ENCODE measurements at regions not wholly inside any gene's neighbourhood (a gene's known extent, or its start where the extent isn't known, plus 50 kb on each side); places are given as distances from the start of the nearest gene placed in this dataset.

GRCh38 chr5:33203931-33204330 is 236.8 kb upstream of the TARS1 start:
- TF ChIP-seq EGR1 (IDR thresholded peaks at IDR 0.05) (no peak), TEAD4 (IDR thresholded peaks at IDR 0.05) (no peak)

- TF ChIP-seq EP300 (IDR thresholded peaks at IDR 0.05; ENCODE audit: borderline replicate concordance) (no peak), ZBTB7A (IDR thresholded peaks at IDR 0.05; ENCODE audit: low read depth) (no peak), CEBPB (IDR thresholded peaks at IDR 0.05) (no peak), YY1 (IDR thresholded peaks at IDR 0.05; ENCODE audit: low read depth) (no peak), RAD21 (IDR thresholded peaks at IDR 0.05; ENCODE audit: low read depth) (no peak), USF1 (IDR thresholded peaks at IDR 0.05) (no peak), FOXM1 (IDR thresholded peaks at IDR 0.05; ENCODE audit: borderline replicate concordance, low read depth) (no peak), TCF12 (IDR thresholded peaks at IDR 0.05; ENCODE audit: low read depth) (no peak), NFIC (IDR thresholded peaks at IDR 0.05) (no peak), MAX (IDR thresholded peaks at IDR 0.05) (no peak), REST (IDR thresholded peaks at IDR 0.05; ENCODE audit: low read depth) (no peak), TAF1 (IDR thresholded peaks at IDR 0.05; ENCODE audit: low read depth) (no peak), TEAD4 (IDR thresholded peaks at IDR 0.05) (no peak), EGR1 (IDR thresholded peaks at IDR 0.05) (no peak), CREB1 (IDR thresholded peaks at IDR 0.05; ENCODE audit: low read depth) (no peak)
Measured at GRCh38 chr5:33205079-33205478, 235.7 kb upstream of the TARS1 start.

GRCh38 chr5:33205727-33206410 is 234.9 kb upstream of the TARS1 start:
- TF ChIP-seq MAX (IDR thresholded peaks at IDR 0.05) (no peak), YY1 (IDR thresholded peaks at IDR 0.05; ENCODE audit: low read depth) (no peak), NFIC (IDR thresholded peaks at IDR 0.05) (no peak)

GRCh38 chr5:33206962-33207506 is 233.7 kb upstream of the TARS1 start:
- TF ChIP-seq EGR1 (IDR thresholded peaks at IDR 0.05) (no peak), USF1 (IDR thresholded peaks at IDR 0.05) (no peak), YY1 (IDR thresholded peaks at IDR 0.05; ENCODE audit: low read depth) (no peak), CREB1 (IDR thresholded peaks at IDR 0.05; ENCODE audit: low read depth) (no peak), ZBTB7A (IDR thresholded peaks at IDR 0.05; ENCODE audit: low read depth) (no peak), RAD21 (IDR thresholded peaks at IDR 0.05; ENCODE audit: low read depth) (no peak), CEBPB (IDR thresholded peaks at IDR 0.05) (no peak), EP300 (IDR thresholded peaks at IDR 0.05; ENCODE audit: borderline replicate concordance) (no peak), TAF1 (IDR thresholded peaks at IDR 0.05; ENCODE audit: low read depth) (no peak), MAX (IDR thresholded peaks at IDR 0.05) (no peak)

- TF ChIP-seq EGR1 (IDR thresholded peaks at IDR 0.05) = no peak
- TF ChIP-seq NFIC (IDR thresholded peaks at IDR 0.05) = no peak
- no peak for TF ChIP-seq REST (IDR thresholded peaks at IDR 0.05; ENCODE audit: low read depth)
- no peak for TF ChIP-seq USF1 (IDR thresholded peaks at IDR 0.05)
- TF ChIP-seq ZBTB7A (IDR thresholded peaks at IDR 0.05; ENCODE audit: low read depth) = no peak
- no peak for TF ChIP-seq RAD21 (IDR thresholded peaks at IDR 0.05; ENCODE audit: low read depth)
- TF ChIP-seq YY1 (IDR thresholded peaks at IDR 0.05; ENCODE audit: low read depth) = no peak
- TF ChIP-seq MAX (IDR thresholded peaks at IDR 0.05) = no peak
- no peak for TF ChIP-seq FOXM1 (IDR thresholded peaks at IDR 0.05; ENCODE audit: borderline replicate concordance, low read depth)
- TF ChIP-seq EP300 (IDR thresholded peaks at IDR 0.05; ENCODE audit: borderline replicate concordance) = no peak
- no peak for TF ChIP-seq TCF12 (IDR thresholded peaks at IDR 0.05; ENCODE audit: low read depth)
- TF ChIP-seq CREB1 (IDR thresholded peaks at IDR 0.05; ENCODE audit: low read depth) = no peak
- no peak for TF ChIP-seq TEAD4 (IDR thresholded peaks at IDR 0.05)
- TF ChIP-seq CEBPB (IDR thresholded peaks at IDR 0.05) = no peak
- no peak for TF ChIP-seq TAF1 (IDR thresholded peaks at IDR 0.05; ENCODE audit: low read depth)
Measured at GRCh38 chr5:33209252-33209651, 231.5 kb upstream of the TARS1 start.
